Upper lobe of left lung (tissue), 6 donors: ENCODE measurements at regions not wholly inside any gene's neighbourhood (a gene's known extent, or its start where the extent isn't known, plus 50 kb on each side); places are given as distances from the start of the nearest gene placed in this dataset.
"Not testable (repeated sequence)": the region's sequence is repeated elsewhere in the genome, so short reads cannot be mapped to it uniquely, and the experiment has no call there.

ENCODE experiments used
- ATAC-seq, 2 donors: fragments of 200-7000 bp; cut with Tn5 transposase; one replicate each; pipeline ENCODE4 v1.9.1; 2022; ENCODE audit warnings: mild to moderate bottlenecking in 2 of 2, moderate library complexity in 2 of 2; ENCODE audit not compliant: low FRiP score in 2 of 2
- DNase-seq, 2 donors: peaks; one replicate each; pipeline ENCODE4 v3.0.0-alpha.2; 2019 to 2020
- H3K27ac ChIP-seq, 4 donors: fragments of 200-600 bp; sonication (generic); one replicate each; pipeline ENCODE4 v1.5.1; 2016 to 2019
- H3K27me3 ChIP-seq, 4 donors: fragments of 200-600 bp; sonication (generic); one replicate each; pipeline ENCODE4 v1.5.1; 2017 to 2019
- H3K36me3 ChIP-seq, 4 donors: fragments of 200-600 bp; sonication (generic); one replicate each; pipeline ENCODE4 v1.5.1; 2016 to 2019
- H3K4me1 ChIP-seq, 4 donors: fragments of 200-600 bp; sonication (generic); one replicate each; pipeline ENCODE4 v1.5.1; 2018 to 2019
- H3K4me3 ChIP-seq, 4 donors: fragments of 200-600 bp; sonication (generic); one replicate each; pipeline ENCODE4 v1.5.1; 2017 to 2019; ENCODE audit warnings: mild to moderate bottlenecking in 2 of 4, moderate library complexity in 1 of 4
- H3K9me3 ChIP-seq, 4 donors: fragments of 200-600 bp; sonication (generic); one replicate each; pipeline ENCODE4 v1.5.1; 2018 to 2019
- EP300 ChIP-seq, 4 donors: sonication (generic); formaldehyde crosslinking; IDR thresholded peaks; one replicate each; pipeline ENCODE4 v1.5.1; 2017; ENCODE audit warnings: antibody characterized with exemption in 4 of 4, control low read depth in 2 of 4
- POLR2A ChIP-seq, 4 donors: fragments of 450-650 bp; IDR thresholded peaks; one replicate each; pipeline ENCODE4 v1.5.1; 2016 to 2017; ENCODE audit warnings: antibody characterized with exemption in 4 of 4, mild to moderate bottlenecking in 2 of 4
- POLR2AphosphoS5 ChIP-seq, 2 donors: sonication (generic); formaldehyde crosslinking; IDR thresholded peaks; one replicate each; pipeline ENCODE4 v1.5.1; 2017; ENCODE audit warnings: antibody characterized with exemption in 2 of 2
- WGBS, 2 donors: methylation state at CpG; one replicate each; pipeline ENCODE4 v1.1.5; 2017 to 2018; 5-methylcytosine and 5-hydroxymethylcytosine counted together
- TF ChIP-seq, protein P1 (sequence below), 6 experiments: fragments of 450-650 bp in 4 of 6; fragments of 200-600 bp in 2 of 6; sonication (generic) in 2 of 6; IDR thresholded peaks; one replicate each; pipeline ENCODE4 v1.5.1; 2016 to 2019; ENCODE audit warnings: antibody characterized with exemption in 6 of 6
- donor health status: DM: no; HTN: no; CAD: no; lungs with moderate emphysema.
- donor health status: DM: no; HTN: yes; CAD: no; lungs with severe emphysema.

DNA sequence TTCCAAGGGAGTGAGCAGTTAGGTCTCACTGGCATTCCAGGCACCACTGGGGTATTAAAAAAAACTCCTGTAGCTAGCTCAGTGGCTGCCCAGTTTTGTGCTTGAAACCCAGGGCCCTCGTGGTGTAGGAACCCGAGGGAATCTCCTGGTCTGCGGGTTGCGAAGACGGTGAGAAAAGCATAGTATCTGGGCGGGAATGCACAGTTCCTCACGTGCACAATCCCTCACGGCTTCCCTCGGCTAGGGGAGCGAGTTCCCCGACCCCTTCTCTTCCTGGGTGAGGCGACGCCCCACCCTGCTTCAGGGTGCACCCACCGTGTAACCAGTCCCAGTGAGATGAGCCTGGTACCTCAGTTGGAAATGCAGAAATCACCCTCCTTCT lies 50.5 kb upstream of the PGBD5 start:
- DNase-seq (peak in 1 of 2 donors; percentile 10), ATAC-seq (no peak)
- TF ChIP-seq POLR2A (IDR thresholded peaks at IDR 0.05) (no peak), POLR2AphosphoS5 (IDR thresholded peaks at IDR 0.05) (no peak), EP300 (IDR thresholded peaks at IDR 0.05) (no peak)
- TF ChIP-seq, protein P1, sequence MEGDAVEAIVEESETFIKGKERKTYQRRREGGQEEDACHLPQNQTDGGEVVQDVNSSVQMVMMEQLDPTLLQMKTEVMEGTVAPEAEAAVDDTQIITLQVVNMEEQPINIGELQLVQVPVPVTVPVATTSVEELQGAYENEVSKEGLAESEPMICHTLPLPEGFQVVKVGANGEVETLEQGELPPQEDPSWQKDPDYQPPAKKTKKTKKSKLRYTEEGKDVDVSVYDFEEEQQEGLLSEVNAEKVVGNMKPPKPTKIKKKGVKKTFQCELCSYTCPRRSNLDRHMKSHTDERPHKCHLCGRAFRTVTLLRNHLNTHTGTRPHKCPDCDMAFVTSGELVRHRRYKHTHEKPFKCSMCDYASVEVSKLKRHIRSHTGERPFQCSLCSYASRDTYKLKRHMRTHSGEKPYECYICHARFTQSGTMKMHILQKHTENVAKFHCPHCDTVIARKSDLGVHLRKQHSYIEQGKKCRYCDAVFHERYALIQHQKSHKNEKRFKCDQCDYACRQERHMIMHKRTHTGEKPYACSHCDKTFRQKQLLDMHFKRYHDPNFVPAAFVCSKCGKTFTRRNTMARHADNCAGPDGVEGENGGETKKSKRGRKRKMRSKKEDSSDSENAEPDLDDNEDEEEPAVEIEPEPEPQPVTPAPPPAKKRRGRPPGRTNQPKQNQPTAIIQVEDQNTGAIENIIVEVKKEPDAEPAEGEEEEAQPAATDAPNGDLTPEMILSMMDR (IDR thresholded peaks at IDR 0.05), result no peak
- H3K4me1 ChIP-seq, result no peaks in the 10 kb centered on the region
- no peaks in the 10 kb centered on the region for H3K9me3 ChIP-seq
- H3K4me3 ChIP-seq, result no peak overlapping the region
- 68 to 72% methylated on average over 14 of the region's 14 CpGs for WGBS, 2 donors
- H3K27ac ChIP-seq, result no peak overlapping the region
- H3K27me3 ChIP-seq, result no peaks in the 10 kb centered on the region
- H3K36me3 ChIP-seq, result no peaks in the 10 kb centered on the region

DNA sequence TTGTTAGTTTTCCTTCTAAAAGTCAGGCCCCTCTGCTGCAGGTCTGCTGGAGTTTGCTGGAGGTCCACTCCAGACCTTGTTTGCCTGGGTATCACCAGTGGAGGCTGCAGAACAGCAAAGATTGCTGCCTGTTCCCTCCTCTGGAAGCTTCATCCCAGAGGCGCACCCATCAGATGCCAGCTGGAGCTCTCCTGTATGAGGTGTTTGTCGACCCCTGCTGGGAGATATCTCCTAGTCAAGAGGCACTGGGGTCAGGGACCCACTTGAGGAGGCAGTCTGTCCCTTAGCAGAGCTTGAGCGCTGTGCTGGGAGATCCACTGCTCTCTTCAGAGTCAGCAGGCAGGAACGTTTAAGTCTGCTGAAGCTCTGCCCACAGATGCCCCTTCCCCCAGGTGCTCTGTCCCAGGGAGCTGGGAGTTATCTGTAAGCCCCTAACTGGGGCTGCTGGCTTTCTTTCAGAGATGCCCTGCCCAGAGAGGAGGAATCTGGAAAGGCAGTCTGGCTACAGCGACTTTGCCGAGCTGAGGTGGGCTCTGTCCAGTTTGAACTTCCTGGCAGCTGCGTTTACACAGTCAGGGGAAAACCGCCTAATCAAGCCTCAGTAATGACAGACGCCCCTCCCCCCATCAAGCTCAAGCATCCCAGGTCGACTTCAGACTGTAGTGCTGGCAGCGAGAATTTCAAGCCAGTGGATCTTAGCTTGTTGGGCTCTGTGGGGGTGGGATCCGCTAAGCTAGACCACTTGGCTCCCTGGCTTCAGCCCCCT lies 49.9 kb upstream of the PGBD5 start:
- DNase-seq, H3K36me3 ChIP-seq, H3K27ac ChIP-seq, H3K4me3 ChIP-seq, ATAC-seq, H3K4me1 ChIP-seq, H3K9me3 ChIP-seq, H3K27me3 ChIP-seq: not testable (repeated sequence)
- WGBS, 2 donors, result 7 to 31% methylated on average over 3 to 12 of the region's 12 CpGs
